ENCODE measurements at regions not wholly inside any gene's neighbourhood (a gene's known extent, or its start where the extent isn't known, plus 50 kb on each side); places are given as distances from the start of the nearest gene placed in this dataset.

GRCh38 chr20:20803011-20803410, 90.6 kb upstream of the RALGAPA2 start:
- no peaks in the 10 kb centered on the region for H3K36me3 ChIP-seq (replicated peaks in 1 of 2; ENCODE audit: control insufficient read depth in 1 of 2, insufficient read depth in 2 of 2, low read length in 2 of 2)
- ATAC-seq (no peak), FAIRE-seq (no peak), DNase-seq (ENCODE audit: low spot score) (no peak)
- intact Hi-C loops (cut with micrococcal nuclease; ENCODE audit: unreplicated experiment) (loop anchor here (10.0 kb wide), 1 partner anchor 568 kb away; no protein-coding TSS in a partner anchor), in situ Hi-C loops (cut with HindIII; ENCODE audit: extremely low pct_ligation_motif_present, low pct_unique_long_range_greater_than_20kb) (no loop called here)
- no peak overlapping the region for H3K27ac ChIP-seq (ENCODE audit: extremely low read length, insufficient read depth, low read length)
- TF ChIP-seq MIER2 (CRISPR knock-in tag; IDR thresholded peaks at IDR 0.05) (no peak), ELF4 (CRISPR knock-in tag; IDR thresholded peaks at IDR 0.05; ENCODE audit: borderline replicate concordance) (no peak), GPN1 (CRISPR knock-in tag; IDR thresholded peaks at IDR 0.05; ENCODE audit: borderline replicate concordance) (no peak), ZNF720 (CRISPR knock-in tag; IDR thresholded peaks at IDR 0.05) (no peak), SNAPC4 (CRISPR knock-in tag; IDR thresholded peaks at IDR 0.05) (no peak), ZNF205 (CRISPR knock-in tag; IDR thresholded peaks at IDR 0.05) (no peak), ZNF567 (CRISPR knock-in tag; IDR thresholded peaks at IDR 0.05; ENCODE audit: borderline replicate concordance) (no peak), ZNF24 (IDR thresholded peaks at IDR 0.05) (no peak), KMT2B (CRISPR knock-in tag; IDR thresholded peaks at IDR 0.05) (no peak), ZHX1 (CRISPR knock-in tag; IDR thresholded peaks at IDR 0.05; ENCODE audit: low read depth) (no peak), ZNF124 (CRISPR knock-in tag; IDR thresholded peaks at IDR 0.05) (no peak), DPF2 (CRISPR knock-in tag; IDR thresholded peaks at IDR 0.05; ENCODE audit: borderline replicate concordance, low read depth) (no peak), BATF2 (CRISPR knock-in tag; IDR thresholded peaks at IDR 0.05) (no peak), BRCA1 (CRISPR knock-in tag; IDR thresholded peaks at IDR 0.05) (no peak), ZNF460 (CRISPR knock-in tag; IDR thresholded peaks at IDR 0.05; ENCODE audit: borderline replicate concordance) (no peak), CTCF (CRISPR knock-in tag; IDR thresholded peaks at IDR 0.05) (no peak)
- H3K4me1 ChIP-seq (ENCODE audit: insufficient read depth, low read length) = no peaks in the 10 kb centered on the region
- BruUV-seq (replicated peaks) = no TSS peak
- 46% methylated on average over 3 of the region's 3 CpGs for WGBS (ENCODE audit: low lambda C conversion rate)
- no peaks in the 10 kb centered on the region for H4K20me1 ChIP-seq (ENCODE audit: insufficient read depth, low read length)
- no peak overlapping the region for H3K4me2 ChIP-seq (ENCODE audit: low read depth, low read length)
- no peaks in the 10 kb centered on the region for H3K79me2 ChIP-seq (ENCODE audit: insufficient read depth, low read length)
- H2AFZ ChIP-seq (ENCODE audit: low read length) = no peak overlapping the region
- no peaks in the 10 kb centered on the region for H3K9me3 ChIP-seq (ENCODE audit: low read length)
- ChIA-PET CTCF (ENCODE audit: low intra/inter-chr PET ratio, low total read pairs) (no interaction called here), POLR2A (no interaction called here)
- no peak overlapping the region for H3K9ac ChIP-seq (ENCODE audit: insufficient read depth, low read depth, low read length)
- peaks cover 7 to 32% of the 10 kb centered on the region in 2 experiments; a peak in 3 of 5 replicates for H3K27me3 ChIP-seq (ENCODE audit: control insufficient read depth in 1 of 2, insufficient read depth in 2 of 2, low read length in 2 of 2)
- H3K4me3 ChIP-seq (replicated peaks in 1 of 3; ENCODE audit: insufficient read depth in 1 of 3, low read depth in 2 of 3, low read length in 3 of 3) = no peak overlapping the region
